Renal cortical epithelial cell (primary cell): ENCODE measurements at regions not wholly inside any gene's neighbourhood (a gene's known extent, or its start where the extent isn't known, plus 50 kb on each side); places are given as distances from the start of the nearest gene placed in this dataset.

Experiments
- DNase-seq: peaks from one replicate; pipeline ENCODE4 v3.0.0-alpha.2; 2011; ENCODE audit warnings: low read depth

DNA sequence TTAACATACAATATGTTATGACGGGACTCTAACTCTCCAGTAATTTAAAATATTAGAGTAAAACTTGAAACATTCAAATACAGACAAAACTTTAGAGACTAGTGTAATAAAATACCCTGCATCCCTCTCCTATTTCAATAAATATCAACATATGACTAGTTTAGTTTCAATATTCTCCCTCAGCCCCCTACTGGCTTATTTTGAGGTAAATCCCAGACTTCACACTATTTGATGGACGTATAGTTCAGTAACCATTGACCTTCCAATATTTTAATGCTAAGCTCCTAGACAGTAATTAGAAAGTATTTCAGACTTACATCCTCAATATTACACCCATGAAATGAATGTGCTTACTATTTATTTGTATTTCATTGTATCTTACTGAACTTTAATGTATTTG, 180.7 kb upstream of the STARD13 start:
- DNase-seq, result no peak

DNA sequence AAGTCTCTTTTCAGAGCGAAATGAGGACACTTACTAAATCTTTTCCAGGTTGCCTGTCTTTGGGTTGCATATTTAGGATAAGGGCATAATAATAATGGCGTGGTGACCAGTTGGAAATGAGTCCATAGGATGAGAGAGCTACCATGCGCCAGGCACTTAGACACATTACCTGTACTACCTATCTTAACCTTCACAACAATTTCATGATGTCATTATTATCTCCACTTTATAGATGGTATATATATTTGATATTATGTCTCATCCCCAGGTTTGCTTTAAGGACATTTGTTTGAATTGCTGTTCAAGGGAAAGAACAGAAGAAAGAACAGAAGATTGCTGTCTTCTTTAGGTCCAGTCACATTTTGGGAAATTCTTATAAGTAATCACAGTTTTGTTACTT, 182.0 kb upstream of the STARD13 start:
- DNase-seq, result no peak

DNA sequence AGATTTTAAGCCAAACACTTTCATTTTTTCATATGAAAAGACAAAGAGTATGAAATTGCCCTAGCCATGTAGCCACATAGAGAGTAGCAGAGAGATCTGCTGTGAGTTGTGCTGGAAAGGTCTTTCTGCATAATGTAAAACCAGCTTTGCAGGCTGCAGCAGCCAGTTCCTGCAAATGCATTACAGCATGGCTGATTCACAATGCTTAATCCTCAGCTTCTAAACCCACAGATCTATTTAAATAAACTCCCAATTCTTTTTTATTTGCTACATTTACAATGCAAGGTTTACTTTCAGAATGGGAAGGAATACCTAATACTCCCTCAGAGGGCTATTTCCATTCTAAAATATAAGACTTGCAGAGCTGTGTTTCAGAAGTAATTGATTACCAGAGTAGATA, 185.6 kb upstream of the STARD13 start:
- no peak for DNase-seq

DNA sequence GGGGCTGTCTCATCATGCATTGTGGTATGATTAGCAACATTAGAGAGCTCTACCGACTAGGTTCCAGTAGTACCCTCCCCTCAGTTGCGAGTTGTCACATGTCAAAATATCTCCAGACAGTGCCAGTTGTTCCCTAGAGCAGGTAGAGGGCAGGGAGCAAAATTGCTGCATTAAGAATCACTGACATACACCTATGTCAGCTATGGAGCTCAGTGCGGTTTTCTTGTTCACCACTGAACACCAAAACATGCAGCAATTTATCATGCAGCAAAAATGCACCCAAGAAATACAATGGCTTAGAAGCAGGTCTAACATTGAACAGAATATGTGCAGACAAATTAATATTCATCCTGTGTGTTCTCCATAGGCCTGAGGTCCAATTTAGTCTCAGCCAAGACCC, 186.9 kb upstream of the STARD13 start:
- DNase-seq, result no peak

DNA sequence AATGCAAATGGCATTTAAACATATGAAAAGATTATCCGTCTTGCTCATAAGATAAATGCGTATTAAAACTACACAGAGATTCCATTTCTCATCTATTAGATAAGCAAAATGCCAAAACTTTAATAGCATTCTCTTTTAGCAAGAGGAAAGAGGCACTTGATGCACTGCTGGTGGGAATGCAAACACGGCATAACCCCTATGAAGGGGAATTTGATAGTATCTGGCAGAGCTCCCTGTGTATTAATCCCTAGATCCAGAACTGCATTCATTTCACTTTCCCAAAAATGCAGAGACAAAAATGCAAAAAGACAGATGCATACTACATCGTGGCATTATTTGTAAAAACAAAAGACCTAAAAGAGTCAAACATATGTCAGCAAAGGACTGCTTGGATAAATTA, 193.6 kb upstream of the STARD13 start:
- no peak for DNase-seq

DNA sequence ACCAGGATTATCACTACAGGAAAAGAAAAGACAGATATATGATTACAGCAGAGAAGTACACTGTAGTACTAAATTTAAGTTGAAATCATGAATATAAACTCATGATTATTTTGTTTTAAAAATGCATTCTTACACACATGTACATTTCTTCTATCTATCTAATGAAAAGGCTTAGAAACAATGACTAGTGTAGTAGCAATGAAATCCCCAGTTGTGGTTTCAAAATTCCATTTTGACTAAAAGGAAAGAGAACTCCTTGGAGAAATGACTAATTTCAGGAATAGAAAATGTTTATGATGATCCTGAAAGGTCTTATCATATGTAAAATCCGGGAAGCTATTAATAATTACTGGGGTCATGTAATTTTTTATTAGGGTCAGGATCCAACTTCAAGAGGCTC, 195.0 kb upstream of the STARD13 start:
- no peak for DNase-seq

DNA sequence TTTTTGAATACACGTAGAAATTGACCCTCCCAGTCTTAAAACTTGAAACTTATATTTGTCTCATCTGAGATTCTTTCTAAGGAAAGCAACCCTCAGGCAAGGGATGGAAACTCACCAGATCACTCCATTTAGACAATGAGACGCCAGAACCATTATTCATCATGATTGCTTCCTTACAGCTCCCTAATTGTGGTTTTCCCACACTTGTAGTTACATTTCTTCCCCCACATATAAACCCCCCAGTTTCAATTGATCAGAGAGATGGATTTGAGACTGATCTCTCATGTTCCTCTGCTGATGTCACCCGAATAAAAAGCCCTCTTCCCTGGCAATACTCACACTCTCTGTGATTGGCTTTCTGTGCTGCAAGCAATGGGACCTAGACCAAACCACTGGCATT, 197.9 kb upstream of the STARD13 start:
- DNase-seq, result no peak

DNA sequence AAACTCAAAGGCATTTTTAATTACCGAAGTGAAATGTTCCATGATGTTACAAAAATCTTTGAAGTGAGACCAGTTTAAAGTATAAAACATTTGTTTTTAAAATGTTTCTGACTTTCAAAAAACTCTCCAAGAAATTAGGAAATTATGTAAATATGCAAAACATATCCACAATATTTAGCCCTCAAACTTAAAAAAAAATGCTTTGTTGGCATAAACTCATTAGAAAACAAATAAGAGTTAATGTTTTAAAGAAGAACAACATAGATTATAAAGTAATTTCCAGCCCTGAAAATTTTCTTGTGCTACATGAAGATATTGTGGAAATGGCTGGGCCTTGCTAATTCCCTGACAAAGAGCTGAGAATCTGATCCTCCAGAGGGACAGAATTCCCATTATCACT, 199.7 kb upstream of the STARD13 start:
- DNase-seq, result no peak

DNA sequence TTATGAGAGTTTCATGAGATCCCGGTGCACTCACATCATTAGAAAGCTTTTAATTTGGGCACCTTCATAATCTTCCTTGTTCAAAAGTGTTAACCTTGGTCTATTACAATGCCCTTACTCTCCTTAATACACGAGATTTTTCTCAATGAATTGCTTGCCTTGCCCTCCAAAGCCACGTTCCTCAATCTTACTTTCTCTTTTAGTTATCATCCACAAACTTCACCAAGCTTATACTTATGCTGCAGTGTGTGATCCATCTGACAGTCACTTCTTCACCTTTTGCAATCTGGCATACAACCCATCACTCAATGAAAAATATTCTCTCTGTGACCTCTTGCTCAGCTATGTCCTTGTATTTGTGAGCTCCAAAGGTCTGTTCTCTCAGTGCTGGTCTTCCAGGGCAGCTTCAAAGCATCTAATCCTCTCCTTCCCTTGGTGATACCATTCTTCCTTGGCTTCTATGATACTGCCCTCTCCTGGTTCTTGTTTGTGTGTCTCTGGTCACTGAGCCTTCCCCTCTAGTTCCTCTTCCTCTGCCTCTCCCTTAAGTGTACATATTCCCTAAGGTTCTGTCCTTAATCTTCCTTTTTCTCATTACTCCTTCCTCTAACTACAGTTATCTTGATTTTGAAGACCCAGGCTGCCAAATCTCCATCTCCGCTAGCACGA, 202.2 kb upstream of the STARD13 start:
- DNase-seq, result no peak

DNA sequence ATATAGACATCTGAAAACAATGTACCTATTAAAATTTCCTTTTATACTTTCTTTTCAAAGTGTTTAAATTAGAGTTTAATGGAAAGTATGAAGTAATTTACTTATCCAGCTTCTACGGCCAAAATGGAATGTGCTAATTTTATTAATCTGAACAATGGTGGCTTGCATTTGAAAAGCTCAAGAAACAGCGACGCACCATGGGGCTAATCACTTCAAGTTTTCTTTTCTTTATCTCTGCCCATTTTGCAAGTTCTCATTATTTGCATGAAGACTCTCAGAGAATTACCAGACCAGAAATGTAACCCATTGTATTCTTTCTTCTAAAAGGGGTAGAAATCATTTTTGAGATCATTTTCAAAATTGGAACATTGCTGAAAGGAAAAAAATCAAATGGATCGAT, 204.0 kb upstream of the STARD13 start:
- DNase-seq, result no peak

DNA sequence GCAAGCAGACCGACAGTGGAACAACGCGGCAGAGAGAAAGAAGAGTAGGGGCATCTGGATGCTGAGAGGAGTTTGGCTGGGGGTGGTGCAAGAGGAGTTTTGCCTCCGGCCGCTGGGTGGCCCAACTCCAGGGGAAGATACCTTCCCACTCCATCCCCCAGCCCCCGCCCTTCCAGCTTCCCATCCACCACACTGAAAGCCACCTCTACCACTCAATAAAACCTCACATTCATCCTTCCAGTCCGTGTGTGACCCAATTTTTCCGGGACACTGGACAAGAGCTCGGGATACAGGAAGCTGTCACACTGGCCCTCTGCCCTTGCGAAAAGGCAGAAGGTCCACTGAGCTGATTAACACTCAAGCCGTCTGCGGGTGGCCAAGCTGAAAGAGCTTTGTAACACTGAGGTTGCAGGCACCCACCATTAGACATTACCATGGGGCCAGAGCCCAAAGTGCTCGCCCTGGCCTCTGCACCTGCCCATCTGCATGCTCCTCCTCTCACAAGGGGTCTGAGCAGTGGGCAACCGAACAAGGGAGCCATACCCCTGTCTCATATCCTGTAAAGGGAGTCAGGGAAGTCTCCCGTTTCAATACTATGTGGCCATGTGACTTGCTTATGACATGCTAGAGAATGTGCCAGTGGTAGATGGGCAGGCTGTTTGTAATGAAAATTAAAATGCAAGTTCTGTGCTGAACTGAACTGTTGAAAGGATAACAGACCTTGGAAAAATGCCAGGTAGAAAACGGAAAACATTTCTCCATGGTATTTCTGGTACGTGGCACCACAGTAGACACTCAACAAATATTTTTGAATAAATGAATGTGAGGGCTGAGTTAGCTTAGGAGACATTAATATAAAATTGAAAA, 205.1 kb upstream of the STARD13 start:
- peak; percentile 57 for DNase-seq

DNA sequence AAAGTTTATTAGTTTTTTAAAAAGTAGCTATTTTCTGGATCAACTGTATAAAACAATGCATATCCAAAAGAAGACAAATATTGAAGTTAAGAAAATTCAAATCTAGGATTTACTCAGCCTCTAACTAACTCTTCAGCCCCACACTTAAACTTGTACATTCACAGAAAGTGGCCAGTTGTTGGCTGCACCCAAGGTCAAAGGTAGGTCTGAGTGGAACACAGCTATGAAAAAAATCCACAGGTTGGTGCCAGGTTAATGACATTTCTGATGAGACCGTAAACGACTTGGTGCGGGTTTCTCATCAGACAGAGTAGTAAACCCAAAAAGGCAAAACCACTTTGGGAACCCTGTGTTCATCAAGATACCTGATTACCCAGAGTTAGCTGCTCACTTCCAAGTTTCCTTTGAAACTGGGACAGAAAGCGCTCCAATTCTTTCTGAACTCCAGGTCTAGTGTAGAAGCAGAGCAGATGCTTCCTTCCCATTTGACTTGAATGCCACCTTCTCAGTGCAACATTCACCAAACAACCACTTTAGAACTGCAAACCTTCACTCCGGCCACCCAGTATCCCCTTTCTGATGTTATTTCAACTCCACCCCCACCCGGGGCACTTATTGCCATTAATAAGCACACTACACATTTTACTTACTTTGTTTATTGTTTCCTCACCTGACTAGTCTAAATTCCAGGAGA, 208.3 kb upstream of the STARD13 start:
- no peak for DNase-seq

DNA sequence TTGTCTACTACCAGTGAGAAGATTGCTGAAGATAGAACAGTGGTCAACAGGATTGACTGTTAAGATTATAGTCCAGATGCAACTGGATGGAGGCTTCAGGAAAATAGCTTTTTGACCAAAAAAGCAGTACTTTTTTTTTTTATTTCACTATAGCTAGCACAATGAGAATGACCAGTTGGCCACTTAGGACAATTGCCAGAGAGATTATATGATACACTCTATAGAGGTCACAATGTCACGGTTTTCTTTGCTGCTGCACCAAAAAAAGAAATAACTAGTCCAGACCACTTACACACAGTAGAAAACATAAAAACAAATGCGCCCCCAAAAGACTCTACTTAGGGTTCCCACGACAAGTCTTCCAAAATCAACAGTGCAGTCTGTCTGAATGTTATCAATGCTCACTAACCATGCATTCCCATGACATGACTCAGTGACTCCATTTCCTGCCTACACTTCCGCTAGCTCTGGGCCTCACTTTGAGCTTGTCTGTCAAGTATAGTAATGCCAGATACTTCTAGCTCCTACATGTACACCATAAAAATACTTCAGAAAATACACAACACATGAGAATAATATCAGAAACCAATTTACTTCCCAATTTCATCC, 209.1 kb upstream of the STARD13 start:
- peak; percentile 89 for DNase-seq

DNA sequence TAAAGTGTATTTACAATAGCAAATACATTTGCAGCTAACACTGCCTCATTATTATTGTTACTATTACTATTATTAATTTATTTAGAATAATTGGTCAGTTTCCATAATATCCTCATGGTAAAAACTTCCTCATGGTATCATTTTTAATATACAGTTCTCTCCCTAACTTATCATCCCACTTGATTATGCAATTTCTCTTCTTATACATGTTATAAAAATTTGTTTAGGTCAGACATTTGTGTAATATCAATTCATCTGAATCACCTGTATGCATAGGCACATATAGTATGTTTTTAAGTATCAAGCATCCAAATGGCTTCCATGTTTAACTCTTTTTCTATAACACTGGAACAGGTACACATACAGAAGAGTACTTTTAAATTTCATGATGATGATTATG, 210.8 kb upstream of the STARD13 start:
- no peak for DNase-seq

DNA sequence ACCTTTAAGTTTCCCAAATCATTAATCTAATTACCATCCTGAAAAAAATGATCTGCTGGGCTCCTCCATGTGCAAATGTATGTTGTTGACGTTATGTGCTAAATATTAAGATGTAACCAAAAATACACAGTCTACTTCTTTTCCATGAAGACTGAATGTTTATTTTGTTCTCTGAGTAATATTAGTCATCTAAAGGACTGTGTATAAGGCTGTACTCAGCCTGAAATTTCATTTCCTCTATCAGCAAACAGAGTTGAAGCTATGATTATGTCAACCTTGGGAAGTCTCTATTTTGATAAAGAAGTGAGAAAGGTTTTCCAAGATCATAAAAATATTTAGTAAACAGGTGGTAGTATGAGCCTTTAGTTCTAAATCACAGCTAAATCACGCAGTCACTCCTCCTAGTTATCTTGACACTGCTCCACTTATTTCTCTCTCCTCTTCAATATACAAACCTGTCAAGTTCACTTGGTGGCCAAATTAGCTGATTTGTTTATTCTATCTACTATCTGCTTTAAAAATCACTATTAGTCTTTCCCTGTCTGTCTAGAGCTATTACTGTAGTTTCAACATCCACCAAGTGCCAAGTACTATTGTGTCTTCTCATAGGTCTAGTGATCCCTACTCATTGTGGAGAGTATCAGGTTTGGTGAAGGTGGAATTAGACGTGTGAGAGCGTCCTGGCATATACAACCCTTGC, 211.7 kb upstream of the STARD13 start:
- DNase-seq, result no peak

DNA sequence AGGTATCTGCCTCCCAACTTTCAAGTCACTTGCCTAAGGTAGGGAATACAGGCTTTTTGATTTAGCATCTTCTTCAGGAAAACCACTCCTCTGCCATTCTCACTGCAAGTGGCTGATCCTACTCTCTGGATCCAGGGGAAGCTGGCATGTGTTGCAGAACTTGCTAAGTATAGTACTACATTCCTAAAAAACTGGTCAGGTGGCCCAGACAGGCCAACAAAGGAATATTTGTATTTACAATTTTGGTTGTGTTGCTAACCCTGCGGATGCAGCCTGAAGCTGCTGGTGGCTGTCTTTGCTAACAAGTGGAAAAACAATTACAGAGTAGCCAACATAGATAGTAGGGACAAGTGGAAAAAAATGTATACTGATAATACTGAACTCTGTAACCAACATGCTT, 222.5 kb upstream of the STARD13 start:
- no peak for DNase-seq

DNA sequence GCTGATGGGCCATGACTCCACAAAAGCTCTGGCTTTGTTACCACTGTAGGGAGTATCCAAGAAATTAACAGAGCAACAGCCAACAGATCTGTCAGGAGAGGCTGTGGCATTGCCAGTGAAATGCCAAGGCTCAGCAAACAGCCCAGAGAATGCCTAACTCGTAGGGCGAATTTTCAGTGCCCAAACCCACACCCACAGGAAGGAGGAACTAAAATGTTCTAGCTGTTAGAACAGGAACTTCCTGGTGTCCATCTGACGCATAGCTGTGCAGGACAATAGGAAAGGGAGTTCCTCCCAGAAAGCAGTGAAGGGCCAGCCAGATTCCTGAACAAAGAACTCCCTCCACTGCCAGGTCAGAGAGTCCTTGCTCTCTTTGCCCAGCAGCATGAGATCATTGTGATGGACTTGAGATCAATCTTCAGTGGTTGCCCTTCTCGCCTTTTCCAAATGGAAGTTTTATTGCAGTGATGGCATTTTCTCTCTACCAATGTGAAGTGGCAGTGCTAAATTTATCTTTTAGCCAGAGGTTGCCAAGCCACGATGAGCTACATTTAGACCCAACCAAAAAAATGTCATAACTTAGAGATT, 224.2 kb upstream of the STARD13 start:
- no peak for DNase-seq

DNA sequence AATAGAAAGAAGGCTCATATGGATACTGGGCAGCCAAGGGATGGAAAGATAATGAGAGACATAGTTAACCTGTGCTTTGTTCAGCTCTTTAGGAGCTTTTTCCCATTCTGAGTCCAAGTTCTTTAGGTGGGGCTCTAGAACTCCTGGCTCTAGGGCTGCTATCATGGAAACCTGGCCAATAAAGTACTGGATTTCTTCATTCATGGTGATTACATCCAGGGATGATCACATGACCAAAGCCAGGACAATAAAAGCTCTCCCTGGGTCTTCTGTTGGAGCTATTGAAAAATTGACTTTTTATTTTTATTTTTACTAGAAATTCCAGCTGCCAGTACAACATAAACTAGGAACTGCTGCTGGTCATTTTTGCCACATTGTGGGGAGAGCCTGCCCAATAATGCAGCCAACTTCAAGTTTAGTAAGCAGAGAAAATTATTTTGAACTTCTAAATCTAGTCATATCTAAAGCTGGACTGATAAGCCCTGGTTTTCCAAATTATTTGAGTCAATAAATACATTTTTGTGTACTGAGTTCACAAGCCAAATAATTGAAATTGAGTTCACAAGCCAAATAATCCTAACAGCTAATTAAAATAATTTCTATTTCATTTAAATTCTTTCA, 224.9 kb upstream of the STARD13 start:
- DNase-seq, result no peak

DNA sequence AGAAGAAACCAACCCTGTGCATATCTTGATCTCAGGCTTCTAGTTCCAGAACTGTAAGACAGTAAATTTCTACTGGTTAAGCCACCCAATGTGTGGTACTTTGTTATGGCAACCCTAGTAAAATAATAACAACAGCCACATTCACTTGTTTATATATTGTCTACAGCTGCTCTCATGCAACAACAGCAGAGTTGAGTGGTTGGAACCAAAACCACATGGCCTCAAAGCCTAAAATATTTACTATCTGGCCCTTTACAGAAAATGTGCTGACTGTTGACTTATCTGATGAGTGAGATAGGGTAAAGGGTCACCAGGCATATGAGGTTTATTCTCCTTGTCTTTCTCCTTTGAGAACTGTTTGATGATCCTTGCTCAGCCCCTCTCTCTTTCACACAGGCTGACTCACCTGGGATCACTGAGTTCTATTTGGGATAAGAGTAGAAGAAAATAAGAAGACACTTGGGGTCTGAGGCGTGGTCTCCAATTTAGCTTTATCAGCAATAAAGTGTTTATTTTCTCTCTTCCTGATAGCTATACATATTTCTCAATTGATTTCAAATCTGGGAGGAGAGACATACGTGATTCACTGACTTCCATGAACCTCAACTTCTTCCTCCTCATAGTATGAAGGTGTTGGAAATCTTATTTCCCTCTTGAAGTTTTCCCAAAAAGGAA, 227.5 kb upstream of the STARD13 start:
- no peak for DNase-seq

DNA sequence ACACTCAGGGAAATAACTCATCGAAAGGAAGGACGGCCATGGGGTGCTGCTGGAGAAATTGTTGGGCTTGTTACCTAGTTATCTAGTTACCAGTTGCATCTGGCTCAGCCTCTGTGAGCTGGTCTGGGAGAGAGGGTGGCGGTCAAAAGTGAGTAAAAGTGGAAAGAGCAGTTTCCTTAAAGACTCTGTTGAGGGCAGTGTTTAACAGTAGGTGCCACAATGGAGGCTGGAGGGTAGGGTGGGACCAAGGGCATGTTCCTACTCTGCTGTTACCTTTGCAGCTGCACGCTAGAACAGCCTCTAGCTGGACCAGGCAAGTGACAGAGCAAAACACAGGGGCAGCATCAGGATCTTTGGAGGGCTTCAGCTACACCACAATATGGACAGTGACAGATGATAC, 228.8 kb upstream of the STARD13 start:
- DNase-seq, result no peak
